ENCODE measurements at regions not wholly inside any gene's neighbourhood (a gene's known extent, or its start where the extent isn't known, plus 50 kb on each side); places are given as distances from the start of the nearest gene placed in this dataset.

GRCh38 chr7:47724335-47724982 lies 142.5 kb upstream of the TNS3 start:
- Histone ChIP-seq H3K27ac (ENCODE audit: poor library complexity, severe bottlenecking) (peak overlapping the region; percentile 17), H3K36me3 (ENCODE audit: low read depth) (no peaks in the 10 kb centered on the region), H3K4me3 (ENCODE audit: severe bottlenecking) (no peak overlapping the region), H3K9me3 (ENCODE audit: severe bottlenecking) (no peaks in the 10 kb centered on the region), H3K4me1 (ENCODE audit: insufficient read depth, poor library complexity, severe bottlenecking) (peaks cover 10% of the 10 kb centered on the region), H3K27me3 (ENCODE audit: insufficient read depth, poor library complexity, severe bottlenecking) (no peaks in the 10 kb centered on the region)
- TF ChIP-seq, protein P1, sequence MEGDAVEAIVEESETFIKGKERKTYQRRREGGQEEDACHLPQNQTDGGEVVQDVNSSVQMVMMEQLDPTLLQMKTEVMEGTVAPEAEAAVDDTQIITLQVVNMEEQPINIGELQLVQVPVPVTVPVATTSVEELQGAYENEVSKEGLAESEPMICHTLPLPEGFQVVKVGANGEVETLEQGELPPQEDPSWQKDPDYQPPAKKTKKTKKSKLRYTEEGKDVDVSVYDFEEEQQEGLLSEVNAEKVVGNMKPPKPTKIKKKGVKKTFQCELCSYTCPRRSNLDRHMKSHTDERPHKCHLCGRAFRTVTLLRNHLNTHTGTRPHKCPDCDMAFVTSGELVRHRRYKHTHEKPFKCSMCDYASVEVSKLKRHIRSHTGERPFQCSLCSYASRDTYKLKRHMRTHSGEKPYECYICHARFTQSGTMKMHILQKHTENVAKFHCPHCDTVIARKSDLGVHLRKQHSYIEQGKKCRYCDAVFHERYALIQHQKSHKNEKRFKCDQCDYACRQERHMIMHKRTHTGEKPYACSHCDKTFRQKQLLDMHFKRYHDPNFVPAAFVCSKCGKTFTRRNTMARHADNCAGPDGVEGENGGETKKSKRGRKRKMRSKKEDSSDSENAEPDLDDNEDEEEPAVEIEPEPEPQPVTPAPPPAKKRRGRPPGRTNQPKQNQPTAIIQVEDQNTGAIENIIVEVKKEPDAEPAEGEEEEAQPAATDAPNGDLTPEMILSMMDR (IDR thresholded peaks at IDR 0.05; ENCODE audit: poor library complexity, severe bottlenecking): no peak
- peak; percentile 85 for ATAC-seq (ENCODE audit: low read depth)
- DNase-seq (ENCODE audit: low spot score): no peak

- H3K9me3 ChIP-seq (ENCODE audit: severe bottlenecking): no peaks in the 10 kb centered on the region
- no peak overlapping the region for H3K4me3 ChIP-seq (ENCODE audit: severe bottlenecking)
- no peak overlapping the region for H3K27ac ChIP-seq (ENCODE audit: poor library complexity, severe bottlenecking)
- ATAC-seq (ENCODE audit: low read depth) (no peak), DNase-seq (ENCODE audit: low spot score) (no peak)
- no peaks in the 10 kb centered on the region for H3K36me3 ChIP-seq (ENCODE audit: low read depth)
- no peaks in the 10 kb centered on the region for H3K27me3 ChIP-seq (ENCODE audit: insufficient read depth, poor library complexity, severe bottlenecking)
- H3K4me1 ChIP-seq (ENCODE audit: insufficient read depth, poor library complexity, severe bottlenecking): peaks cover 10% of the 10 kb centered on the region
- TF ChIP-seq, protein P1 (IDR thresholded peaks at IDR 0.05; ENCODE audit: poor library complexity, severe bottlenecking): no peak
Observed at GRCh38 chr7:47722126-47722525, 140.2 kb upstream of the TNS3 start.

DNA sequence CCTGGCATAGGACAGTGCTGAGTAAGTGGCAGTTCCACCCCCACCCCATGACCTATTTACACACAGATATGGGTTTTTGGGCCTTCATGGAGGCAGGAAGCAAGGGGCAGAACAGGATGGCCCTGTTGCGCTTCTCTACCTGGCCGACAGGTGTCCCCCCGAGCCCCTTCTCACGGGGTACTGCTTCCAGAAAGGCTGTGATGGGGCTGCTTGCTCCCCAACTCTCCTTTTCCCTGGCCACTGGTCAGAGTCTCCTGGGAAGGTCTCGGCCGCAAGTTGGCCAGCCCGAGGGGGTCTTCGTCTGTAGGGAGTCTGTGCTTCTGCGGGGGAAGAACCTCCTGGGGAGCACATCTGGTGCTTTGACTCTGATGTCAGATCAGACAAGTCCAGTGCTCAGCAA lies 139.8 kb upstream of the TNS3 start:
- TF ChIP-seq, protein P1 (IDR thresholded peaks at IDR 0.05; ENCODE audit: poor library complexity, severe bottlenecking): no peak
- Histone ChIP-seq H3K27me3 (ENCODE audit: insufficient read depth, poor library complexity, severe bottlenecking) (no peaks in the 10 kb centered on the region), H3K4me3 (ENCODE audit: severe bottlenecking) (no peak overlapping the region), H3K27ac (ENCODE audit: poor library complexity, severe bottlenecking) (no peak overlapping the region), H3K4me1 (ENCODE audit: insufficient read depth, poor library complexity, severe bottlenecking) (peaks cover 10% of the 10 kb centered on the region), H3K9me3 (ENCODE audit: severe bottlenecking) (no peaks in the 10 kb centered on the region), H3K36me3 (ENCODE audit: low read depth) (no peaks in the 10 kb centered on the region)
- ATAC-seq (ENCODE audit: low read depth) (no peak), DNase-seq (ENCODE audit: low spot score) (no peak)

- Histone ChIP-seq H3K27ac (ENCODE audit: poor library complexity, severe bottlenecking) (no peak overlapping the region), H3K4me1 (ENCODE audit: insufficient read depth, poor library complexity, severe bottlenecking) (peaks cover 10% of the 10 kb centered on the region), H3K36me3 (ENCODE audit: low read depth) (no peaks in the 10 kb centered on the region), H3K4me3 (ENCODE audit: severe bottlenecking) (no peak overlapping the region), H3K27me3 (ENCODE audit: insufficient read depth, poor library complexity, severe bottlenecking) (no peaks in the 10 kb centered on the region), H3K9me3 (ENCODE audit: severe bottlenecking) (no peaks in the 10 kb centered on the region)
- TF ChIP-seq, protein P1 (IDR thresholded peaks at IDR 0.05; ENCODE audit: poor library complexity, severe bottlenecking): no peak
- DNase-seq (ENCODE audit: low spot score) (no peak), ATAC-seq (ENCODE audit: low read depth) (no peak)
Observed at GRCh38 chr7:47720907-47721244, 139.0 kb upstream of the TNS3 start.

DNA sequence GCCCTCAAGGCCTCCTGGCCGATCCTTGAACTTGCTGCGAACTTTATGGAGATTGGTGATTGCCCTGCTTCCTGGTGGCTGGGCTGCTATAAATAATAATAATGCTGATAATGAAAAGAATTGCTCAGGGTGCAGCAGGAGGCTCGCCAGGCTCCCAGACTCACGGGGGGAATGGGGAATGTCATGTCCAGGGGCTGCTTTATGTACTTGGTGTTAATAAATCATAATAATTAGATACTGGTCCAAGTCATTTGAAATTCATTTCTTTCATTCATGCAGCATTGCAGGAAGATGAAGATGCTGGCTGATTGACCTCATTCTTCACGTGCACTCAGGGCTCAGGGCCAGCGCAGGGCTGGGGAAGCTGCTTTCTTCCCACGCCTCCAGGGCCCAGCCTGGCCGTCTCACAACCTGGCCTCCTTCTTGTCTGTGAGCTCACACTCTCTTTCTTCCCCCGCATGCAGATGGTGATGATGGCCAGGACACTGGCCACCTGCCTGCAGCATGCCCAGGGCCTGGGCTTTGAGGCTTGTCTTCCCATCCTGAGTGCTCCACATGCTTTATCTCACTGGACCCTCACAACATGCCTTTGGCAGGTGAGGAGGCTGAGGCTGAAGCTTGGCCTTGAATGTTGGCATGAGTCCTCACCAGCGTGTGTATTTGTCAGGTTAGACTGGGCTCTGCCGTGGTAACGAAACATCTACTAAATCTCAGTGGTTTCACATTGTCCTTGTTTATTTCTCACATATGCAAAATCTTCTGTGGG lies 138.4 kb upstream of the TNS3 start:
- Histone ChIP-seq H3K4me1 (ENCODE audit: insufficient read depth, poor library complexity, severe bottlenecking) (peaks cover 10% of the 10 kb centered on the region), H3K36me3 (ENCODE audit: low read depth) (no peaks in the 10 kb centered on the region), H3K4me3 (ENCODE audit: severe bottlenecking) (no peak overlapping the region), H3K27me3 (ENCODE audit: insufficient read depth, poor library complexity, severe bottlenecking) (no peaks in the 10 kb centered on the region), H3K9me3 (ENCODE audit: severe bottlenecking) (no peaks in the 10 kb centered on the region), H3K27ac (ENCODE audit: poor library complexity, severe bottlenecking) (no peak overlapping the region)
- TF ChIP-seq, protein P1 (IDR thresholded peaks at IDR 0.05; ENCODE audit: poor library complexity, severe bottlenecking): no peak
- no peak for DNase-seq (ENCODE audit: low spot score)
- no peak for ATAC-seq (ENCODE audit: low read depth)

Measured in RWPE2 (cell line).